ENCODE measurements at regions not wholly inside any gene's neighbourhood (a gene's known extent, or its start where the extent isn't known, plus 50 kb on each side); places are given as distances from the start of the nearest gene placed in this dataset.

- no peak for TF ChIP-seq CEBPB (IDR thresholded peaks at IDR 0.05)
- no peak for TF ChIP-seq FOXM1 (IDR thresholded peaks at IDR 0.05; ENCODE audit: borderline replicate concordance, low read depth)
- no peak for TF ChIP-seq NFIC (IDR thresholded peaks at IDR 0.05)
- no peak for TF ChIP-seq MAX (IDR thresholded peaks at IDR 0.05)
- TF ChIP-seq TAF1 (IDR thresholded peaks at IDR 0.05; ENCODE audit: low read depth): no peak
- no peak for TF ChIP-seq TCF12 (IDR thresholded peaks at IDR 0.05; ENCODE audit: low read depth)
- no peak for TF ChIP-seq ZBTB7A (IDR thresholded peaks at IDR 0.05; ENCODE audit: low read depth)
- no peak for TF ChIP-seq RAD21 (IDR thresholded peaks at IDR 0.05; ENCODE audit: low read depth)
- TF ChIP-seq CREB1 (IDR thresholded peaks at IDR 0.05; ENCODE audit: low read depth): no peak
Measured at GRCh38 chr10:21393931-21394330, 131.6 kb downstream of the SKIDA1 start.

Data from Ishikawa (cell line).